ENCODE measurements at regions not wholly inside any gene's neighbourhood (a gene's known extent, or its start where the extent isn't known, plus 50 kb on each side); places are given as distances from the start of the nearest gene placed in this dataset.

DNA sequence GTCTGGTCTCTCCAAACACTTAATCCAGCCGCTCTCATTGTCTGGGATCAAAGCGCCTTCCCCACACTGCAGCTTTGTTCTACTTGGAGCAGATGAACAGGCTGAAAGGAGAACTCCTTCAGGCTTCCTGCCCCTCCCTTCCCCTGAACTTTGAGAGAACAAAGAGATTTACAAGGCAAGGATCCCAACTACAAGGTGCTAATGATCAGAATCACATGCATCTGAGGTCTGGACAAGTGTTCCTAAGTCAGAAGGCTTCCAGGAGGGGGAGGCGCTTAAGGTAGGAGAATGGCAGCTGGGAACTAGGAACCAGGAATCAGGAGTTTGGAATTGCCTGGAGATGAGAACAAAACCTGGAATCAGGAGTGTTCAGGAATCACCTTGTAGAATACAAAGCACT lies 606.3 kb upstream of the CDH11 start:
- TF ChIP-seq CREB1 (IDR thresholded peaks at IDR 0.05; ENCODE audit: low read depth) (no peak), EP300 (IDR thresholded peaks at IDR 0.05; ENCODE audit: borderline replicate concordance) (no peak)

DNA sequence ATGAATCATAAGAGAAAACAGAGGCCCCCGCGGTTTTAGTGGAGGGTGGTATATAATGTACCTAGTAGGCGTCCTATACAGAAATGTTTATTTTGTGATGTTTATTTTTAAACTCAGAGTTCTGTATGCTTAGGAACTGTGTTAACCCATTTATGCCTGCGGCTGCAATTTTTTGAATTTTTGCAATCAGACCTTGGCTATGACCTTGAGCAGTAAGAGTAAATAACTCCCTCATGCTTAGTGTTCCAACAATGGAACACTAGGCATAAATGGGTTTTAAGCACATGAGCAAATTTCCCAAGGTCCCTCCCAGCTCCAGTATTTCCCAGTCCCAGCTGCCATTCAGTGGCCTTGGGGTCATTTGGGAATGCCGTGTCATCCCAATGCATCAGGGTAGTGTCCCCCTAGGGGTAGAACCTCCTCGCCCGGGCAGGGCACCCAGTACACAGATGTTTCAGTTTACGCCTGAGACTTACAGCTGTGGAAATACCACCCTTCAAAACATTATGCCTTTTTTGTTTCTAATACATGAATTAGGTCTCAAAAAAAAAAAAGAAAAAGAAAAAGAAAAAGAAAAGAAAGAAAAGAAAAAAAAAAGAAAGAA lies 605.8 kb upstream of the CDH11 start:
- TF ChIP-seq, protein P1, sequence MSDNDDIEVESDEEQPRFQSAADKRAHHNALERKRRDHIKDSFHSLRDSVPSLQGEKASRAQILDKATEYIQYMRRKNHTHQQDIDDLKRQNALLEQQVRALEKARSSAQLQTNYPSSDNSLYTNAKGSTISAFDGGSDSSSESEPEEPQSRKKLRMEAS (IDR thresholded peaks at IDR 0.05): no peak
- TF ChIP-seq CEBPB (IDR thresholded peaks at IDR 0.05) (no peak), CREB1 (IDR thresholded peaks at IDR 0.05; ENCODE audit: low read depth) (no peak), TAF1 (IDR thresholded peaks at IDR 0.05; ENCODE audit: low read depth) (no peak), RAD21 (IDR thresholded peaks at IDR 0.05; ENCODE audit: low read depth) (no peak), FOXM1 (IDR thresholded peaks at IDR 0.05; ENCODE audit: borderline replicate concordance, low read depth) (no peak), YY1 (IDR thresholded peaks at IDR 0.05; ENCODE audit: low read depth) (no peak), TCF12 (IDR thresholded peaks at IDR 0.05; ENCODE audit: low read depth) (no peak), EP300 (IDR thresholded peaks at IDR 0.05; ENCODE audit: borderline replicate concordance) (no peak), TEAD4 (IDR thresholded peaks at IDR 0.05) (no peak), NFIC (IDR thresholded peaks at IDR 0.05) (no peak), EGR1 (IDR thresholded peaks at IDR 0.05) (no peak), ZBTB7A (IDR thresholded peaks at IDR 0.05; ENCODE audit: low read depth) (no peak)
- TF ChIP-seq, protein P2, sequence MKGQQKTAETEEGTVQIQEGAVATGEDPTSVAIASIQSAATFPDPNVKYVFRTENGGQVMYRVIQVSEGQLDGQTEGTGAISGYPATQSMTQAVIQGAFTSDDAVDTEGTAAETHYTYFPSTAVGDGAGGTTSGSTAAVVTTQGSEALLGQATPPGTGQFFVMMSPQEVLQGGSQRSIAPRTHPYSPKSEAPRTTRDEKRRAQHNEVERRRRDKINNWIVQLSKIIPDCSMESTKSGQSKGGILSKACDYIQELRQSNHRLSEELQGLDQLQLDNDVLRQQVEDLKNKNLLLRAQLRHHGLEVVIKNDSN (IDR thresholded peaks at IDR 0.05): no peak
- TF ChIP-seq, protein P3, sequence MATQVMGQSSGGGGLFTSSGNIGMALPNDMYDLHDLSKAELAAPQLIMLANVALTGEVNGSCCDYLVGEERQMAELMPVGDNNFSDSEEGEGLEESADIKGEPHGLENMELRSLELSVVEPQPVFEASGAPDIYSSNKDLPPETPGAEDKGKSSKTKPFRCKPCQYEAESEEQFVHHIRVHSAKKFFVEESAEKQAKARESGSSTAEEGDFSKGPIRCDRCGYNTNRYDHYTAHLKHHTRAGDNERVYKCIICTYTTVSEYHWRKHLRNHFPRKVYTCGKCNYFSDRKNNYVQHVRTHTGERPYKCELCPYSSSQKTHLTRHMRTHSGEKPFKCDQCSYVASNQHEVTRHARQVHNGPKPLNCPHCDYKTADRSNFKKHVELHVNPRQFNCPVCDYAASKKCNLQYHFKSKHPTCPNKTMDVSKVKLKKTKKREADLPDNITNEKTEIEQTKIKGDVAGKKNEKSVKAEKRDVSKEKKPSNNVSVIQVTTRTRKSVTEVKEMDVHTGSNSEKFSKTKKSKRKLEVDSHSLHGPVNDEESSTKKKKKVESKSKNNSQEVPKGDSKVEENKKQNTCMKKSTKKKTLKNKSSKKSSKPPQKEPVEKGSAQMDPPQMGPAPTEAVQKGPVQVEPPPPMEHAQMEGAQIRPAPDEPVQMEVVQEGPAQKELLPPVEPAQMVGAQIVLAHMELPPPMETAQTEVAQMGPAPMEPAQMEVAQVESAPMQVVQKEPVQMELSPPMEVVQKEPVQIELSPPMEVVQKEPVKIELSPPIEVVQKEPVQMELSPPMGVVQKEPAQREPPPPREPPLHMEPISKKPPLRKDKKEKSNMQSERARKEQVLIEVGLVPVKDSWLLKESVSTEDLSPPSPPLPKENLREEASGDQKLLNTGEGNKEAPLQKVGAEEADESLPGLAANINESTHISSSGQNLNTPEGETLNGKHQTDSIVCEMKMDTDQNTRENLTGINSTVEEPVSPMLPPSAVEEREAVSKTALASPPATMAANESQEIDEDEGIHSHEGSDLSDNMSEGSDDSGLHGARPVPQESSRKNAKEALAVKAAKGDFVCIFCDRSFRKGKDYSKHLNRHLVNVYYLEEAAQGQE (IDR thresholded peaks at IDR 0.05; ENCODE audit: low read depth): no peak

DNA sequence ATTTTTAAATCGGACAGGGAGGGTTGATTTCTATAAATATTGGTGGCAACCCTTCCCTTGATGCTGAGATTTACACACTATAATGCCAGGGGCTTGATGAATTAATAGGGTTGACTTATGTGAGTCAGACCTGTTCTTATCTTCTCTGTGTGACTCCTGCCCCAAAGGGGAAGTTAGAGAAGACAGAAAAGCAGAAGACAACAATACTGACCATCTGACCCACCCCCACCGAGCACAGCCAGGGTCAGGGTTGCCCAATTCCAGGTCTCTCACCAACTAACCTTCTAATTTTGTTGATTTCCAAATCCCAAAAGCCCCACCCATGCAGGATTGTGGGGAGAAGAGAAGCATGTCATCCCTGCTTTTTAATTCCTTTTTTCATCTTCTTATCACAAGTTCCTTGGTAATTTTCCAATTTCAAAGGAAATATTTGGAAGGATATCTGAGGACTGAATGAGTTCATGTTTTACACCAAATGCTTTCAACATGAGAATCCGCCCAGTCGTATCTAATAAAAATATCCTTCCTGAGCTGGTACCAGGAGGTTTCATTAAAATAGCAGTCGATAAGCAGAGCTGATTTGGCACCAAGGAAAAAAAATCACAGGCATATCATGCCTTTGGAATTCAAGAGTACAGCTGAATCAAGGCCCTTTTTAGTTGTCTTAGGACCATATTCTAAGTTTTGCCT lies 603.4 kb upstream of the CDH11 start:
- no peak for TF ChIP-seq YY1 (IDR thresholded peaks at IDR 0.05; ENCODE audit: low read depth)
- no peak for TF ChIP-seq EP300 (IDR thresholded peaks at IDR 0.05; ENCODE audit: borderline replicate concordance)
- no peak for TF ChIP-seq TAF1 (IDR thresholded peaks at IDR 0.05; ENCODE audit: low read depth)
- TF ChIP-seq, protein P3 (IDR thresholded peaks at IDR 0.05; ENCODE audit: low read depth): no peak
- no peak for TF ChIP-seq EGR1 (IDR thresholded peaks at IDR 0.05)
- no peak for TF ChIP-seq CEBPB (IDR thresholded peaks at IDR 0.05)
- TF ChIP-seq, protein P1 (IDR thresholded peaks at IDR 0.05): no peak
- TF ChIP-seq ZBTB7A (IDR thresholded peaks at IDR 0.05; ENCODE audit: low read depth): no peak

DNA sequence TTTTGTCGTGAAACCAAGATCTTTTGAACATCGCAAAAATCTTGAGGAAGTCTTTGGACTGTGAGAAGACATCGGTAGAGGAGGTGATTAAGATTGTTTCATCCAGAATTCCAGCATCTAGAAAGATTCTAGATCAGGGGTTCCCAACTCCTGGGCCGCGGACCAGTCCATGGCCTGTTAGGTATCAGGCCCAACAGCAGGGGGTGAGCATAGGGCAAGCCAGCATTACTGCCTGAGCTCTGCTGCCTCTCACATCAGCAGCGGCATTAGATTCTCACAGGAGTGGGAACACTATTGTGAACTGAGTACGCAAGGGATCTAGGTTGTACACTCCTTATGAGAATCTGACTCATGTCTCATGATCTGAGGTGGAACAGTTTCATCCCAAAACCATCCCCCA lies 600.6 kb upstream of the CDH11 start:
- TF ChIP-seq EP300 (IDR thresholded peaks at IDR 0.05; ENCODE audit: borderline replicate concordance) (no peak), EGR1 (IDR thresholded peaks at IDR 0.05) (no peak), RAD21 (IDR thresholded peaks at IDR 0.05; ENCODE audit: low read depth) (no peak), TAF1 (IDR thresholded peaks at IDR 0.05; ENCODE audit: low read depth) (no peak)
- TF ChIP-seq, protein P1 (IDR thresholded peaks at IDR 0.05): no peak

DNA sequence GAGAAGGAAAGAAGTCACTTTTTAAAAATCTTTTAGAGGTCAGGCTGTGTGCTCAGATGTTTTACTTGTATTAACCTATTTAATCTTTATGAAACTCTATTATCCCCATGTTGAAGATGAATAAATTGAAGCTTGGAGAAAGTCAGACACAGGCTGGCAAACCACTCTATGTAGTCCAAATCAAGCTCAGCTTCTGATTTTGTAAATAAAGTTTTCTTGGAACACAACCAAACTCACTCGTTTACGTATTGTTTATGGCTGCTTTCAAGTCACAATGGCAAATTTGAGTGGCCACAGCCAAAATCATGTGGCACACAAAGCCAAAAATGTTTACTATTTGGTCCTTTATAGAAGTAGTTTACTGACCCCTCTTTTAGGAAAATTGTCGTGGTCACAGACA lies 596.0 kb upstream of the CDH11 start:
- TF ChIP-seq YY1 (IDR thresholded peaks at IDR 0.05; ENCODE audit: low read depth): no peak
- TF ChIP-seq, protein P1 (IDR thresholded peaks at IDR 0.05): no peak
- TF ChIP-seq, protein P3 (IDR thresholded peaks at IDR 0.05; ENCODE audit: low read depth): no peak

Measured in Ishikawa (cell line).